A204.1 (cell line): ENCODE measurements at regions not wholly inside any gene's neighbourhood (a gene's known extent, or its start where the extent isn't known, plus 50 kb on each side); places are given as distances from the start of the nearest gene placed in this dataset.
"Not testable (repeated sequence)": the region's sequence is repeated elsewhere in the genome, so short reads cannot be mapped to it uniquely, and the experiment has no call there.

ENCODE experiments used
- FAIRE-seq: peaks from 2 replicates; lab custom pipeline; 2012; peaks lifted over from hg19 to GRCh38; lab: Jason Lieb, UNC

GRCh38 chr12:84382486-84382885 lies 530.1 kb downstream of the SLC6A15 start:
- not testable (repeated sequence) for FAIRE-seq

- FAIRE-seq, result no peak
Measured at GRCh38 chr12:84376320-84376719, 536.3 kb downstream of the SLC6A15 start.

GRCh38 chr12:84375449-84376170 lies 537.0 kb downstream of the SLC6A15 start:
- no peak for FAIRE-seq

- FAIRE-seq, result no peak
Measured at GRCh38 chr12:84362552-84362897, 550.1 kb downstream of the SLC6A15 start.

- FAIRE-seq, result no peak
Measured at GRCh38 chr12:84361651-84362551, 550.7 kb downstream of the SLC6A15 start.

- FAIRE-seq, result no peak
Measured at GRCh38 chr12:84357314-84357713, 555.3 kb downstream of the SLC6A15 start.

GRCh38 chr12:84356224-84356623 lies 556.4 kb downstream of the SLC6A15 start:
- no peak for FAIRE-seq

- FAIRE-seq, result no peak
Measured at GRCh38 chr12:84355561-84355960, 557.0 kb downstream of the SLC6A15 start.

GRCh38 chr12:84348582-84348981 lies 564.0 kb downstream of the SLC6A15 start:
- no peak for FAIRE-seq

- no peak for FAIRE-seq
Measured at GRCh38 chr12:84341467-84342193, 571.0 kb downstream of the SLC6A15 start.

GRCh38 chr12:84336231-84336630 lies 576.4 kb downstream of the SLC6A15 start:
- FAIRE-seq, result no peak

GRCh38 chr12:84329938-84330337 lies 582.7 kb downstream of the SLC6A15 start:
- no peak for FAIRE-seq

GRCh38 chr12:84315926-84316325 lies 596.7 kb downstream of the SLC6A15 start:
- FAIRE-seq, result no peak

- FAIRE-seq, result no peak
Measured at GRCh38 chr12:84313323-84313675, 599.3 kb downstream of the SLC6A15 start.

- FAIRE-seq, result no peak
Measured at GRCh38 chr12:84308211-84308610, 604.4 kb downstream of the SLC6A15 start.

- no peak for FAIRE-seq
Measured at GRCh38 chr12:84305144-84305543, 607.5 kb downstream of the SLC6A15 start.

- FAIRE-seq, result no peak
Measured at GRCh38 chr12:84294246-84294645, 618.4 kb downstream of the SLC6A15 start.

- no peak for FAIRE-seq
Measured at GRCh38 chr12:84290168-84290567, 622.4 kb downstream of the SLC6A15 start.

GRCh38 chr12:84277986-84278385 lies 634.6 kb downstream of the SLC6A15 start:
- no peak for FAIRE-seq

- FAIRE-seq, result no peak
Measured at GRCh38 chr12:84276215-84276614, 636.4 kb downstream of the SLC6A15 start.

GRCh38 chr12:84272324-84272723 lies 640.3 kb downstream of the SLC6A15 start:
- FAIRE-seq, result no peak

GRCh38 chr12:84270470-84271140 lies 642.0 kb downstream of the SLC6A15 start:
- no peak for FAIRE-seq
